HL-60 (cell line): ENCODE measurements at regions not wholly inside any gene's neighbourhood (a gene's known extent, or its start where the extent isn't known, plus 50 kb on each side); places are given as distances from the start of the nearest gene placed in this dataset.

Experiments
- CTCF ChIP-seq: IDR thresholded peaks from one replicate; pipeline ENCODE4 v1.5.1; 2011; ENCODE audit warnings: low read length, control low read depth, inconsistent platforms; ENCODE audit not compliant: insufficient read depth
- GABPA ChIP-seq: IDR thresholded peaks from 2 replicates; pipeline ENCODE4 v1.6.1; 2012; ENCODE audit warnings: low read depth
- POLR2AphosphoS5 ChIP-seq: IDR thresholded peaks from 2 replicates; pipeline ENCODE4 v1.6.1; 2012; ENCODE audit warnings: low read depth
- REST ChIP-seq: IDR thresholded peaks from 2 replicates; pipeline ENCODE4 v1.6.1; 2012; ENCODE audit warnings: low read depth; ENCODE audit not compliant: insufficient replicate concordance

- TF ChIP-seq CTCF = no peak
- no peak for TF ChIP-seq REST
- no peak for TF ChIP-seq GABPA
- no peak for TF ChIP-seq POLR2AphosphoS5
Observed at GRCh38 chr2:238972146-238972445, 124.2 kb downstream of the TWIST2 start.
